H54 (cell line): ENCODE measurements at regions not wholly inside any gene's neighbourhood (a gene's known extent, or its start where the extent isn't known, plus 50 kb on each side); places are given as distances from the start of the nearest gene placed in this dataset.
"Not testable (repeated sequence)": the region's sequence is repeated elsewhere in the genome, so short reads cannot be mapped to it uniquely, and the experiment has no call there.

Experiments
- DNase-seq: peaks from one replicate; pipeline ENCODE4 v3.0.0; 2011; ENCODE audit warnings: low spot score, mixed read lengths; ENCODE audit not compliant: insufficient read length
- FAIRE-seq: peaks from 3 replicates; lab custom pipeline; 2011; peaks lifted over from hg19 to GRCh38; lab: Jason Lieb, UNC
- POLR2A ChIP-seq: IDR thresholded peaks from 2 replicates; pipeline ENCODE4 v1.6.1; 2011; ENCODE audit warnings: low read depth, mild to moderate bottlenecking, low read length

DNA sequence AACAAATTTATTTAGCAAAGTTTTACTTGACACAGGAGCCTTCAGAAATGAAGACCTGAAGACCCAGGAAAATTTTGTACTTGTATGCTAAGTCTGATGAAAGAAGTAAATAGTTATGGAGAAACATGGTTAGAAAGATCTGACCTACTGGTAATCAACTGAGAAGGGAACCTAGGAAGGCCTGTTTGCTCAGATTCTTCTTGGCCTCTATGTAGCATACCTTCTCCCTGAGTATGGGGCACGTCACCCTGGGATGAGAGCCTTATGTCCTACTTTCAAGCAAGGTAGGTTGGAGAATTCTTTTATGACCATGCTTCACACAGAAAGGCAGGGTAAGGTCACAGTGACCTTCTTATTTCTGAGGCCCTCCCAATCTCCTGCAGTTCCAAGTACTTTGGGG, 178.6 kb upstream of the CREB1 start:
- FAIRE-seq, result no peak
- no peak for DNase-seq
- no peak for TF ChIP-seq POLR2A

DNA sequence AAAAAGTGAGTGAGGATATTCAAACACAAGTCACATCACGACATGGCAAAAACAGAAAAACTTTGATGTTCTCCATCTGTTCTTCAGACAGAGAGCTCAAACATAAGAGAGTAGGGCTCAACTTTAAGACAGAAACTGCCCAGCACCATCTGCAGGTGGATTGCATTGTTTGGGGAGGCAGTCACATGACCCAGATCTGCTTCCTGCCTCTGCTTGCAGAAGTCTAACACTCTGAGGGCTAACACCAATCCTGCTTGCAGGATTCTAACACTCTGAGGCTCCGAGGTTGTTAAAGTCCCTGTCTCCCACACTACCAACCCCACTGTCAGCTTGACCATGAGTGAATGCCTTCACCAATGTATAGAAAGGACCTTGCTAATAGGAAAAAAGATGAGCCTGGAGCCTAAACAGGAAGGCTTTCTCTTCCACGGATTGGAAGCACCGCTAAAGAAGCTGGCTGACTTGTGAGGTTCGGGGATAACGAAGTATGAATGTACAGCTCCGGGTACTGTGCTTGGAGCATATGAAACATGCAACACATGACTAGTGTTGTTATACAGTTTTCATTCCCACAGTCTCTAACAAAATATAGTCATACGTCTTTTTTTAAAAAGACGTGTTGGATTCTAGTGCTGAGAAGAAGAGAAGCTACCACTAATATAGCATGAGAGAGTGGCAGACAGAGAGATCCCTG, 176.6 kb upstream of the CREB1 start:
- TF ChIP-seq POLR2A, result no peak
- DNase-seq (no peak), FAIRE-seq (peak; percentile 53)

DNA sequence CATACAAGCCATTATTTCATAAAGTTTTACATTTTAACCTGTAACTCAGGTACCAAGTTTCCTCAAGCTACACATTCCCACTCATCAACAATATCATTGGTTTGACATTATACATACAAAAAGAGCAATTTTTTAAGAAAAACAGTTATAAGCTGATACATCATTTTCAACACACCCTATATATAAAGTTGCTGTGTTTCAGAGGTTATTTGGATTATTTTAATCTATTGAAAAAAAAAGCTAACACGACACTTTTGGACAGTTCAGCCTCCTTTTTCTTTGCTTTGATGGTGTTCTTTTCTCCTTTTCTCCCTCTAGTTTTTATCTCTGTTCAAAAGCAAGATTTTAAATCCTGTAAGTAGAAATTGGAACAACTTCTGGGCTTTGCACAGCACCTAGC, 175.9 kb upstream of the CREB1 start:
- FAIRE-seq (no peak), DNase-seq (no peak)
- no peak for TF ChIP-seq POLR2A

DNA sequence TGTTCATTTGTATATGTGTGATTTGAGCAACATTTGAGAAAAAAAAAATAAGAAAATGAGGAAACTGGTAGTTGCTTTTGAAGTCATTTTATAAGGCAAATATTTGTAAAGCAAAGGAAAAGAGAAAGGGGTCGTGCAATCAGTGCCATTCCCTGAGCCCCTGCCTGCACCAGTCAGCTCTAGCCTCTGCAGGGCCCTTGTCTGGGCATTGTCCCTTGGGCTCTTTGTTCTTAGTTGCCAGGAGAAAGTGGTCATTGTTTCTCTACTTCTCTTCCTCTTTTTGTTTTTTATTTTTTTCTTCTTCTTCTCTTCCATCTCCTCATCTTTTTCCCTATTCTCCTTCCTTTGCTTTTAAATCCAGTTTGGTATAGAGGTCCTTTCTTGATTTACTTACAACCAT, 175.3 kb upstream of the CREB1 start:
- no peak for TF ChIP-seq POLR2A

DNA sequence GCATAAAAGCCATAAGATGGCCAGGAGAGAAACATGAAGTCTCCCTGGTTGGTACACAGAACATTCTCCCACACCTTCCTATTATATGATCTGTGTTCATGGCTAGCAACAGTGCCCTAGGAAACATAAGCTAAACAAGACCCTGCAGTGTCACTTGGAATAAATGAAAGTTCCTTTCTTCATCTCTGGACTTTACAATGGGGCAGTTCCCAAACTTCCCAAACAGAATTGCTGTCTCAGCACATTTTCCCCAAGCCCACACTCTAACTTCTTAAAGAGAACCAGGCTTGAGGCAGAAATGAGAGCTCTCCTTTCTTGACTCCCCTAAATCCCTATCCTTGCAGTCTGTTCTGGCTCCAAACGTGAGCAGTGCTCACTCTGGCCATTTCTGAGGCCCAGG, 173.2 kb upstream of the CREB1 start:
- no peak for FAIRE-seq
- DNase-seq, result no peak
- no peak for TF ChIP-seq POLR2A

More for the DNA sequence above, 175.3 kb upstream of the CREB1 start:
- no peak for DNase-seq
- FAIRE-seq, result no peak

DNA sequence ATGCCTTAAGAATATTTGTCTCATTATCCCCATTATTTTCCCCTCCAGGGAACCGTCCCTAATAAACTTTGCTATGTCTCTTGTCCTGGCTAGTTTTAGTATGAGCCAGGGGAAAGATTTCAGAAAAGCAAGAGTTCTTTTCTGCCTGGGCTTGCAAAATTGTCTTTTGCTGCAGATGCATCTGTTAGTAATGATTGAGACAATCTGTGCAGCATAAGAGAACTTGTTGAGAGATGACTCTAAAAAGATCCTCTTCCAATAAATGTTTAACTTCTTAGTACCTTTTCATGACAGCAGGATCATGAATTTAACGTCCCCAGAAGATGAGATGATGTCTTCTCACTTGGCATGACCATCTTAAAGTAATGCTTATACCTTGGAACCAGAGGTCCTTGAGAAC, 172.5 kb upstream of the CREB1 start:
- no peak for TF ChIP-seq POLR2A
- DNase-seq, result no peak
- FAIRE-seq, result no peak

DNA sequence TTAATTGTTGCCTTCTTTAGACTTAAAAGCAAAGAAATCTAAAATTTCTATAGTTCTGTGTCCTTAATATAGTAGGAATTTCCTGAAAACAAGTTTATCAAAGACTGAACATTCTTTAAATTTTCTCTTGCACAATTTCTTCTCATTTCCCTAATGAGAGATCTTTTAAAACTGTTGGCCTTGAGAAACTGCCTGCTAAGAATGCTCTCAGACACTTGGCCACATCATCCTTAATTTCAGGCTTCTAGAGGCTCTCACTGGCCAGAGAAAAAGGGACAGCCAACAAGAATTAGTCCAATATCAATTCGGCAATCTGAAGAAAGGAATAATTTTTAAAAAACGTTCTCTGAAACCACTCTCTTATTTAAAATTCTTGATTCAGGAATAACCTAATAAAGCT, 167.0 kb upstream of the CREB1 start:
- no peak for FAIRE-seq
- no peak for TF ChIP-seq POLR2A
- no peak for DNase-seq

DNA sequence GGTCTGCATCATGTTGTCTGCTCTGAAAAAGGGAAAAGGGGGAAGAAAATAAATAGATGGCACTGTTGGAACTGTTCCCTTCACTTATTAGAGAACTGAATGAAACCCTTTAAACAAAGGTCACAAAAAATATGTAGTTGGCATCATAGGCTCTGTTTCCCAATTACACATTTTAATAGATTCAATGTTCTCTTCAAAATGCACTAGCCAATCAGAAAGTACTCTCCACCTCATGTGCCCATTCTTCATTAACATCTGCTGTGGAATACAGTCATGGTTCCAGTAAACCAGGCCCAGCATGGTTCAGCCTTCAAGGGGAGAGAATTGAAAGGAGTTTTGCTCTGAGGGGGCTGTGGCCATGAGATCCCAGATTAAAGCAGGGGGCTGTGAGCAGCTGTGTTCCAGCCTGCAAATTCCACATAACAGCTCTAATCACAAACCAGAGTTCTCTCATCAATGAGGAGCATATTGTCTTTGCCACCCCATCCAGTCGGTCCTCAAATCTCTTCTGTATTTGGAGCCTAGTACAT, 165.9 kb upstream of the CREB1 start:
- FAIRE-seq, result no peak
- TF ChIP-seq POLR2A, result no peak

DNA sequence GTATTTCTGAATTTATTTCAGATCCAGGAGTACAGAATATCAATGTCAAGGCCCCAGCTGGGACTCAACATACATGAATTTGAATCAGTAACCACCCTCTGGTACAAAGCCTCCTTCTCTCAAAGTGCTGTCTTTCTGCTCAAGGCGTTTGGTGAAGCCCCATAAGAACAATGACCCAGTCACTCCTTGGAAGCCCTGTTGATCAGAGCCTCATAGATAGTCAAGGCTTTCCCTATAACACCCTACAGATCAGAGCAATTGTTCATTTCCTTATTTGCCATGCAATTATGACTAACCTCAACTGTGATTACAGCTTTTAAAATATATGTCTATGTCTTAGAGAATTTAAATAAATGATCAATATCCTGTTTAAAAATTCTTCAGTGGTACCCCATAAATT, 159.1 kb upstream of the CREB1 start:
- no peak for FAIRE-seq
- DNase-seq, result no peak
- TF ChIP-seq POLR2A, result no peak

More for the DNA sequence above, 165.9 kb upstream of the CREB1 start:
- DNase-seq, result no peak

DNA sequence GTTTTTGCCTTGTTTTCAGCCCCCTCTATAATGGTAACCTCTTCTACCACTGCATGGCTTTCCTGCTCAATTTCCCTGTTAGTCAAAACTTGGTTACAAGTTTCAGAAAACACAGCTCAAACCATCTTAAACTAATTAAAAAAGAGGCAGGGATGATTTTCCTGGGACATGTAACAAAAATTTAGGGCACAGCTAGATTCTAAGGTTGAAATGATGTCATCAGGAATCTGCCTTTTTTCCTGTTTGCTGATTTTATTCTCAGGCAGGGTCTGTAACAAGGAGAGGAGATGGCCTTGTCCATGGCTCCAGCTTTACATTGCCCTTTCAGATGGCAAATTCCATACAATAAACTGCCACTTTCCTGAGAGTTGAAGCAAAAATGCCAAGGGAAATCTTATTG, 157.9 kb upstream of the CREB1 start:
- no peak for TF ChIP-seq POLR2A
- no peak for FAIRE-seq
- no peak for DNase-seq

DNA sequence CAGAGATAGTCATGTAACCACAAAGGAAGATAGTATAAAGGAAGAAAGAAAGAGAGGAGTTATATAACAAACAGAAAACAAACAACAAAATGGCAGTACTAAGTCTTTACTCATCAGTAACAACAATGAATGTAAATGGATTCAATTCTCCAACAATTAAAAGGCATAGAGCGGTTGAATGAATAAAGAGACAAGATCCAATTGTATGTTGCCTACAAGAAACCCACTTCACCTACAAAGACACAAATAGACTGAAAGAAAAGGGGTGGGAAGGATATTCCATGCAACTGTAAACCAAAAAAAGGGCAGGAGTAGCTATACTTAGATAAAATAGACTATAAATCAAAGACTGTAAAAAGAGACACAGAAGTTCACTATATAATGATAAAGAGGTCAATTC, 157.3 kb upstream of the CREB1 start:
- FAIRE-seq, result no peak
- TF ChIP-seq POLR2A, result no peak
- DNase-seq, result no peak

DNA sequence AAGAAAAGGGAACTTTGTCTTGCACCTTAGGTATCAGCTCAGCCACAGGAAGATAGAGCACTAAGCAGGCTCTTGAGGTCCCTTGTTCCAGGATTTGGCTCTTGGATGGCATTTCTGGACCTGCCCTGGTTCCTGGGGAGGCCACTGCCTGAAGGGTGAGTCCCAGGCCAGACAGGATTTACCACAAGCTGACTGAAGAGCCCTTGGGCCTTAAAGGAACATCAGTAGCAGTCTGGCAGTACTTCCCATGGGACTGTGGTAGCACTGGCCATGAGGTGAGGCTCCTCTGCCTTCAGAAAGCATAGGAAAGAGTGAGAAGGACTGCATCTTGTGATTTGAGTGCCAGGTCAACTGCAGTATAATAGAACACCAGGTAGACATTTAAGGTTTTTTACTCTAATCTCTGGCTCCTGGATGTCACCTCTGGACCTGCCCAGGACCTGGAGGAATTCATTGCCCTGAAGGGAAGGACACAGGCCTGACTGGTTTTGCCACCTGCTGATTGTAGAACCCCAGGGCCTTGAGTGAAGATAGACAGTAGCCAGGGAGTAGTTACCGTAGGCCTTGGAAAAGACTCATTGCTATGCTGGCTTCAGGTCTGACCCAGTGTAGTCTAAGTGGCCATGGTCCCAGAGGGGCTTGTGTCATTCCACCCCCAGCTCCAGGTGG, 154.4 kb upstream of the CREB1 start:
- DNase-seq, result no peak
- no peak for TF ChIP-seq POLR2A
- FAIRE-seq, result no peak

DNA sequence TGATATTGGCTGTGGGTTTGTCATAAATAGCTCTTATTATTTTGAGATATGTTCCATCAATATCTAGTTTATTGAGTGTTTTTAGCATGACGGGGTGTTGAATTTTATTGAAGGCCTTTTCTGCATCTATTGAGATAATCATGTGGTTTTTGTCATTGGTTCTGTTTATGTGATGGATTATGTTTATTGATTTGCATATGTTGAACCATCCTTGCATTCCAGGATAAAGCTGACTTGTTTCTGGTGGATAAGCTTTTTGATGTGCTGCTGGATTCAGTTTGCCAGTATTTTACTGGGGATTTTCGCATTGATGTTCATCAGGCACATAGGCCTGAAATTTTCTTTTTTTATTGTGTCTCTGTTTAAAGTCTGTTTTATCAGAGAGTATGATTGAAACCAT, 151.1 kb upstream of the CREB1 start:
- DNase-seq, result not testable (repeated sequence)

DNA sequence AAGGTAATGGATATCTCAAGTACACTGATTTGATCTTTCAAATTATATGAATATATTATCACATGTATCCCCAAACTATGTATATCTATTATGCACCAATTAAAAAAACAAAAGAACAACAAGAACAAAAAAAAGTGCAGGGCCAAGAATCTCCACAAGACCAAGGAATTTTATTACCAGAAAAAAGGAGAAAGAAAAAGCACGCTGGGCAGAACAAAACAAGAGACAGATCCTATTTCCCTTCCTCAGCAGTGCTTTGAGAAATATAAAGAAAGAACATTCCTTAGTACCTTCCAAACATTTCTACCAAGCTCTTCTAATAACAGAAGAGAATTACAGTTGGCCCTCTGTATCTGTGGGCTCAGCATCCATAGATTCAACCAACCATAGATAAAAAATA, 144.7 kb upstream of the CREB1 start:
- FAIRE-seq (no peak), DNase-seq (no peak)
- TF ChIP-seq POLR2A, result no peak

More for the DNA sequence above, 151.1 kb upstream of the CREB1 start:
- not testable (repeated sequence) for FAIRE-seq

DNA sequence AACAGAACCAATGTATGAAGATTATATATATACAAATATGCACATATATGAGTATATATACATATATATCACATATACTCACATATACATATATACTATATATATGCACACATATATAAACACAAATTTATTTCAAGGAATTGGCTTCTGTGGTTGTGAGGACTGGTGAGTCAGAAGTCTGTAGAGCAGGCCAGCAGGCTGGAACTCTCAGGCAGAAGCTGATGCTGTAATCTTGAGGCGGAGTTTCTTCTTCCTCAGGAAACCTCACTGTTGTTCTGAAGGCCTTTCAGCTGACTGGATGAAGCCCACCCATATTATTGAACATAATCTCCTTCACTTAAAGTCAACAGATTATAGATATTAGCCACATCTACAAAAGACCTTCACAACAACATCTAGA, 143.9 kb upstream of the CREB1 start:
- FAIRE-seq (peak; percentile 76), DNase-seq (no peak)
- TF ChIP-seq POLR2A, result no peak
